B cell (primary cell): ENCODE measurements at regions not wholly inside any gene's neighbourhood (a gene's known extent, or its start where the extent isn't known, plus 50 kb on each side); places are given as distances from the start of the nearest gene placed in this dataset.

Experiments used
- ATAC-seq: fragments of 200-7000 bp; cut with Tn5 transposase; one replicate; pipeline ENCODE4 v1.10.0; 2021; ENCODE audit warnings: low read depth, mild to moderate bottlenecking, moderate number of reproducible peaks, moderate library complexity
- CTCF ChIA-PET: fragments of 350-600 bp; sonication (Branson Sonifier 250); formaldehyde crosslinking; loops from one replicate; lab custom pipeline; 2021; ENCODE audit warnings: antibody characterized with exemption, inconsistent platforms; lab: Charles Lee
- POLR2A ChIA-PET: fragments of 350-600 bp; sonication (Branson Sonifier 250); formaldehyde crosslinking; loops from one replicate; lab custom pipeline; 2021; ENCODE audit warnings: antibody characterized with exemption; lab: Charles Lee
- DNase-seq: peaks from one replicate; pipeline ENCODE4 v3.0.0; 2013
- H2AFZ ChIP-seq: 2 replicates; pipeline ENCODE4 v1.6.1; 2012; ENCODE audit warnings: mild to moderate bottlenecking, low read depth, low read length; ENCODE audit not compliant: insufficient read depth, poor library complexity, severe bottlenecking
- H3K27ac ChIP-seq, 2 donors: 1 replicate in 1 of 2; 2 replicates in 1 of 2; pipeline ENCODE4 v1.5.1; 2012 to 2013; ENCODE audit warnings: low read length in 2 of 2, mild to moderate bottlenecking in 2 of 2, moderate library complexity in 1 of 2
- H3K27me3 ChIP-seq, 4 experiments: fragments of 200-600 bp in 1 of 4; sonication (generic) in 1 of 4; replicated peaks in 1 of 4; 1 replicate in 2 of 4; 2 replicates in 2 of 4; pipeline versions ENCODE4 v1.6.1 to v1.7.0; 2013 to 2016; ENCODE audit warnings: low read length in 3 of 4, mild to moderate bottlenecking in 2 of 4, mixed read lengths in 1 of 4, moderate library complexity in 1 of 4; ENCODE audit not compliant: insufficient read depth in 4 of 4, control insufficient read depth in 3 of 4; ENCODE audit errors: control extremely low read depth in 1 of 4
- H3K36me3 ChIP-seq, 2 experiments: replicated peaks in 1 of 2; 1 replicate in 1 of 2; 2 replicates in 1 of 2; pipeline versions ENCODE4 v1.6.1 to v1.7.1; 2013; ENCODE audit warnings: low read length in 1 of 2; ENCODE audit not compliant: insufficient read depth in 2 of 2, control insufficient read depth in 1 of 2; ENCODE audit errors: control extremely low read depth in 1 of 2, extremely low read depth in 1 of 2
- H3K4me1 ChIP-seq, 2 donors: fragments of 200-600 bp in 1 of 2; sonication (generic) in 1 of 2; 1 replicate in 1 of 2; 2 replicates in 1 of 2; pipeline versions ENCODE4 v1.5.1 to v1.6.1; 2013 to 2017; ENCODE audit warnings: low read length in 2 of 2; ENCODE audit not compliant: control insufficient read depth in 2 of 2, insufficient read depth in 2 of 2
- H3K4me2 ChIP-seq: replicated peaks from 2 replicates; pipeline ENCODE3; 2012; ENCODE audit warnings: mild to moderate bottlenecking, low read depth, low read length; ENCODE audit not compliant: poor library complexity, severe bottlenecking
- H3K4me3 ChIP-seq, 5 experiments: fragments of 200-600 bp in 1 of 5; sonication (generic) in 1 of 5; 1 replicate in 3 of 5; 2 replicates in 2 of 5; pipeline versions ENCODE4 v1.5.1 to v1.7.0; 2011 to 2016; ENCODE audit warnings: low read length in 4 of 5, mild to moderate bottlenecking in 4 of 5, low read depth in 2 of 5, control low read depth in 1 of 5, moderate library complexity in 1 of 5; ENCODE audit not compliant: insufficient read depth in 1 of 5; ENCODE audit errors: control extremely low read depth in 1 of 5, extremely low read depth in 1 of 5
- H3K79me2 ChIP-seq: fragments of 200-600 bp; sonication (generic); one replicate; pipeline ENCODE4 v1.6.0; 2016; ENCODE audit warnings: low read length; ENCODE audit not compliant: control insufficient read depth, insufficient read depth
- H3K9ac ChIP-seq: fragments of 200-600 bp; sonication (generic); 2 replicates; pipeline ENCODE4 v1.6.1; 2017; ENCODE audit warnings: mild to moderate bottlenecking, low read length, moderate library complexity
- H3K9me3 ChIP-seq, 3 donors: one replicate each; pipeline versions ENCODE4 v1.6.1 to v1.7.1; 2013; ENCODE audit warnings: low read length in 2 of 3; ENCODE audit not compliant: control insufficient read depth in 2 of 3, insufficient read depth in 1 of 3; ENCODE audit errors: control extremely low read depth in 1 of 3
- H4K20me1 ChIP-seq: 2 replicates; pipeline ENCODE4 v1.6.0; 2012; ENCODE audit warnings: mild to moderate bottlenecking, low read length; ENCODE audit not compliant: insufficient read depth, control insufficient read depth, poor library complexity, severe bottlenecking
- H3K27ac Mint-ChIP-seq: one replicate; pipeline ENCODE4 v1.8.0; 2021; ENCODE audit warnings: mixed read lengths
- H3K27me3 Mint-ChIP-seq: one replicate; pipeline ENCODE4 v1.8.0; 2021; ENCODE audit warnings: mixed read lengths
- H3K4me1 Mint-ChIP-seq: one replicate; pipeline ENCODE4 v1.8.0; 2021; ENCODE audit warnings: mixed read lengths
- H3K4me3 Mint-ChIP-seq: one replicate; pipeline ENCODE4 v1.8.0; 2021; ENCODE audit warnings: mixed read lengths
- H3K9me3 Mint-ChIP-seq: one replicate; pipeline ENCODE4 v1.8.0; 2022; ENCODE audit warnings: mixed read lengths; ENCODE audit not compliant: insufficient read depth
- EZH2 ChIP-seq: IDR thresholded peaks from 2 replicates; pipeline ENCODE4 v1.6.1; 2012; ENCODE audit warnings: borderline replicate concordance, low read depth, mild to moderate bottlenecking, moderate library complexity, low read length; ENCODE audit not compliant: insufficient read depth, poor library complexity, severe bottlenecking
- WGBS: methylation state at CpG from one replicate; pipeline ENCODE4 v1.1.5; 2013; ENCODE audit warnings: missing lambda C conversion rate; ENCODE audit not compliant: insufficient coverage; 5-methylcytosine and 5-hydroxymethylcytosine counted together
- intact Hi-C: fragments of 100-400 bp; cut with micrococcal nuclease; formaldehyde crosslinking; loops from one replicate; pipeline ENCODE4 v1.10.0; 2022
- TF ChIP-seq, protein P1 (sequence below): fragments of 200-600 bp; IDR thresholded peaks from one replicate; pipeline ENCODE4 v1.8.0; 2022; ENCODE audit warnings: antibody characterized with exemption, mild to moderate bottlenecking

- POLR2A ChIA-PET: no interaction called here
- Histone ChIP-seq H3K79me2 (no peaks in the 10 kb centered on the region), H3K9ac (no peak overlapping the region), H3K4me1 (no peaks in the 10 kb centered on the region), H3K4me3 (no peak overlapping the region), H4K20me1 (no peaks in the 10 kb centered on the region), H2AFZ (no peak overlapping the region), H3K36me3 (no peaks in the 10 kb centered on the region), H3K9me3 (peaks cover 0 to 11% (median 0%) of the 10 kb centered on the region in 3 donors), H3K4me2 (no peak overlapping the region), H3K27ac (no peak overlapping the region), H3K27me3 (no peaks in the 10 kb centered on the region)
- H3K27ac Mint-ChIP-seq: no peak overlapping the region
- no peak overlapping the region for H3K4me3 Mint-ChIP-seq
- 98% methylated on average over 6 of the region's 6 CpGs for WGBS
- TF ChIP-seq, protein P1, sequence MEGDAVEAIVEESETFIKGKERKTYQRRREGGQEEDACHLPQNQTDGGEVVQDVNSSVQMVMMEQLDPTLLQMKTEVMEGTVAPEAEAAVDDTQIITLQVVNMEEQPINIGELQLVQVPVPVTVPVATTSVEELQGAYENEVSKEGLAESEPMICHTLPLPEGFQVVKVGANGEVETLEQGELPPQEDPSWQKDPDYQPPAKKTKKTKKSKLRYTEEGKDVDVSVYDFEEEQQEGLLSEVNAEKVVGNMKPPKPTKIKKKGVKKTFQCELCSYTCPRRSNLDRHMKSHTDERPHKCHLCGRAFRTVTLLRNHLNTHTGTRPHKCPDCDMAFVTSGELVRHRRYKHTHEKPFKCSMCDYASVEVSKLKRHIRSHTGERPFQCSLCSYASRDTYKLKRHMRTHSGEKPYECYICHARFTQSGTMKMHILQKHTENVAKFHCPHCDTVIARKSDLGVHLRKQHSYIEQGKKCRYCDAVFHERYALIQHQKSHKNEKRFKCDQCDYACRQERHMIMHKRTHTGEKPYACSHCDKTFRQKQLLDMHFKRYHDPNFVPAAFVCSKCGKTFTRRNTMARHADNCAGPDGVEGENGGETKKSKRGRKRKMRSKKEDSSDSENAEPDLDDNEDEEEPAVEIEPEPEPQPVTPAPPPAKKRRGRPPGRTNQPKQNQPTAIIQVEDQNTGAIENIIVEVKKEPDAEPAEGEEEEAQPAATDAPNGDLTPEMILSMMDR: no peak
- no peak for TF ChIP-seq EZH2
- DNase-seq (no peak), ATAC-seq (no peak)
- H3K9me3 Mint-ChIP-seq: peaks cover 5% of the 10 kb centered on the region
- no peaks in the 10 kb centered on the region for H3K4me1 Mint-ChIP-seq
- intact Hi-C loops: no loop called here
- H3K27me3 Mint-ChIP-seq: peaks cover 10% of the 10 kb centered on the region
- CTCF ChIA-PET: no interaction called here
These were observed 368.0 kb upstream of the RAB6C start for GRCh38 chr2:129611471-129611870.

GRCh38 chr2:129619471-129619870 is 360.0 kb upstream of the RAB6C start:
- POLR2A ChIA-PET: no interaction called here
- DNase-seq: no peak
- 38% methylated on average over 5 of the region's 5 CpGs for WGBS
- Mint-ChIP-seq H3K27me3 (peaks cover 8% of the 10 kb centered on the region), H3K27ac (no peak overlapping the region), H3K4me3 (no peak overlapping the region), H3K9me3 (no peaks in the 10 kb centered on the region), H3K4me1 (no peaks in the 10 kb centered on the region)
- intact Hi-C loops: no loop called here
- ATAC-seq: no peak
- H3K4me2 ChIP-seq: no peak overlapping the region
- H3K9ac ChIP-seq: no peak overlapping the region
- H3K4me3 ChIP-seq: no peak overlapping the region
- H3K36me3 ChIP-seq: no peaks in the 10 kb centered on the region
- CTCF ChIA-PET: no interaction called here
- H3K27me3 ChIP-seq: no peaks in the 10 kb centered on the region
- H4K20me1 ChIP-seq: no peaks in the 10 kb centered on the region
- no peak overlapping the region for H3K27ac ChIP-seq
- TF ChIP-seq, protein P1: no peak
- no peak for TF ChIP-seq EZH2
- H3K4me1 ChIP-seq: no peaks in the 10 kb centered on the region
- peaks cover 0 to 5% (median 0%) of the 10 kb centered on the region in 3 donors for H3K9me3 ChIP-seq
- H2AFZ ChIP-seq: no peak overlapping the region
- no peaks in the 10 kb centered on the region for H3K79me2 ChIP-seq
